DOHH2 (cell line): ENCODE measurements at regions not wholly inside any gene's neighbourhood (a gene's known extent, or its start where the extent isn't known, plus 50 kb on each side); places are given as distances from the start of the nearest gene placed in this dataset.

Experiments used
- CTCF ChIP-seq: fragments of 200-600 bp; sonication (generic); IDR thresholded peaks from one replicate; pipeline ENCODE4 v1.5.1; 2014; ENCODE audit warnings: antibody characterized with exemption, mild to moderate bottlenecking, low read depth, low read length; ENCODE audit not compliant: poor library complexity, severe bottlenecking
- EZH2phosphoT487 ChIP-seq: fragments of 200-600 bp; sonication (generic); IDR thresholded peaks from 2 replicates; pipeline ENCODE4 v1.6.1; 2017; ENCODE audit warnings: borderline replicate concordance, mild to moderate bottlenecking, antibody characterized with exemption, low read length, moderate library complexity, mixed read lengths

DNA sequence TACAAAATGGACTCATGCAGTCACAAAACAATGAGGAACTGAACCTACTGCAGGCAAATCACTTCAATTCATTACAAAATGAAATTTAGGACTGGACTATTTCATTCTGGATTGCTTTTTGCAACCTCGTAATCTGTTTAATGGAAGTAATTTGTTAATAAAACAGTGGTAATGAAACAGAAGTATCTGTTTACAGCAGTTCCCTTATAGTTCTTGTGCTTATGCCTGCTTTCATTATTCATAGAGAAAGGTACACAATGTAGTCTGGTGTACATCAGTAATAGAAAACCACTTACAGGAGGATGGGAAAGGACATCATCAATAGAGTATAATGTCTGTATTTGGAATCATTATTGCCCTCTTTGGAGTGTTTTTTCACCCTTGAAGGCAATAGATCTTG, 389.2 kb upstream of the NUDT12 start:
- no peak for TF ChIP-seq CTCF
- TF ChIP-seq EZH2phosphoT487 = no peak
